ENCODE measurements at regions not wholly inside any gene's neighbourhood (a gene's known extent, or its start where the extent isn't known, plus 50 kb on each side); places are given as distances from the start of the nearest gene placed in this dataset.
"Not testable (repeated sequence)": the region's sequence is repeated elsewhere in the genome, so short reads cannot be mapped to it uniquely, and the experiment has no call there.

DNA sequence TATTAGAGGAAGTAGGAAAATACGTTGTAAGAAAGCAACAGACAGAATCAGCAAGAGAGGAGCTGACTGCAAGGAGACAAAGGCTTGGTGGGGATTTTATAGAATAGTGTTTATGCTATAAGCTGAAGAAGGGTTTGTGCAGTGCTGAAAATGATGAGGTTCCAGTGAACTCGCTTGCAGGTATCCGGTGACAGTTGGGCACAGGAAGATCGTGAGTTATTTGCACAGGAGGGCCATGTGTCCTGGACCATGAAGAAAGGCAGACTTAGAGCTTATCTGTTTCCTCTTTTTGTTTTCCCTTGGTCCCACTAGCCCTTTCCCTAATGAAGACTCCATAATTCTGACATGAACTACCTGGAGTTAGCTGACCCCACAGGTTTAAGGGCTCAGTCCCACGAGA, 61.4 kb downstream of the NXNL2 start:
- DNase-seq: no peak

DNA sequence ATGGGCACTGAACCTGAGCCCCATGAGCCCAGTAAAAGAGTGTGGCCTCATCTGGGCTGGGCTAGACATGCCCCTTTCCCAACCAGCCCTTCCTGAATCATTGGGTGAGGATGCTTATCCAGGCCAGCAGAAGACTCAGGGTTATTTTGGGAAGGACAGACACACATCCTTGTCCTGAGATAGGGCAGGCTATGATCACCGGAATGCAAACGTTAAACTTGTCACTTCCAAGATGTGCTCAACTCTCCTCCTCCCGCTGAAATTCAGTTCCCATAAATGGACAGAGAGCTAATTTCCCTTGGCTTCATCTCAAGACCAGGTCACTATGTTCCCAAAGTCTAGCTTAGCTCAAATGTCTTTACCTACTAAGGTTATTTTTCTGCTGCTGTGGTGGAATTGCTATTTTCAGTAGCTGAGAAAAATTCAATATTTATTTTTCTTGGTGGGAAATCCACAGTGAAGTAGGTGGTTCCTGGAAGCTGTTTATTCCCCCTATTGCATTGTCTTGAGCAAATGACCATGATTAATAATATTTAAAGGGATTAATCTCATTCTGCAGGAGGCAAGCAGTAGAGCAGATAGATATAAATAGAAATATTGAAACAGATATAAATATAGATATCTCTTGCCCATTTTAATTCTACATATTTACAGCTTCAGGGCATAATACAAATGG, 70.0 kb downstream of the NXNL2 start:
- no peak for DNase-seq

DNA sequence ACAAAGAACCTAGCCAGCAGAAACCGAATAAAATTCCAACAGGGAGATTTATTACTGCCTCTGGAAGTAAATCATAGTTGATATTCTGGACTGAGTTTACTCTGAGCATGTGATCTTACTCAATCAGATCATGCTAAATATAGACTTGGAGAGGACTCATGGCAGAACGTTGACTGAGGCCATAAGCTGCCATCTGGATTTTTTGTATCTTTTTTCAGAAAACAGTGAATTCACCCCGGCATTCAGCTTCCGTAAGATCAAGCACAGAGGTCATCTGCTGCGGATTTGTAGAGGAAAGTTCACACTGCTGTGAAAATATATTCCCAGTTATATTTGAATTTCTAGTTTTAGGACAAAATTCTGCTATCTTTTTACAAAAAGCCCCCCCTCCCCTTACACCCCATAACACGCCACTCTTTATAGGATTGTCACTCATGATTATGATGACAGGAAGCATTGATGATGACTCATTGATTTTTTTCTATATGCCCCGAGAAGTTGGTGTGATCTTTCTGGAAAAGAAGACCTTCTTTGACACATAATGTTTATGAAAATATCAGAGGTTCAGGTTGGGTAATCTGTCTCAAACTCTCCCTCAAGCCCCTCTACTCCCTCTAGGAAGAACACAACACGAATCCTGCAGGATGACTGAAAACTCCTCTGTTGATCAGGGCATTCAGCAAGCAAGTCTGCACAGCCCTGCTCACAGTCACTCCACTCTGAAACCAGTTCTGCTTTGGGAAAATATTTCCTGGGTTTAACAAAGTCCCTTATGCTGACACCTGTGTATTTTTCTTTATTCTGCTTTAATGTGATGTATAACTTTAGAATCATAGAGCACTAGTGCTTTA, 70.8 kb downstream of the NXNL2 start:
- no peak for DNase-seq

DNA sequence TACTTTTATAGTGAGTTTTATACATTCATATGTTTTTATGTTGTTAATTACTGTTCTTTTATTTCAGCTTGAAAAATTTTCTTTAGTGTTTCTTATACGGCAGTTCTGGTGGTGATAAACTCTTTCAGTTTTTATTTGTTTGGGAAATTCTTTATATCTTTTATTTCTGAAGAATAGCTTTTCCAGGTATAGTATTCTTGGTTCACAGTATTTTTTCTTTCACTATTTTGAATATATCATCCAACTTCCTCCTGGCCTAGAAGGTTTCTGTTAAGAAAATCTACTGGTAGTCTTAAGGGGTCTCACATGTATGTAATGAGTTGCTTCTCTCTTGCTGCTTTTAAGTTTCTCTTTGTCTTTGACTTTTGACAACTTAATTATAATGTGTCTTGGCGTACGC, 79.4 kb downstream of the NXNL2 start:
- DNase-seq: no peak

DNA sequence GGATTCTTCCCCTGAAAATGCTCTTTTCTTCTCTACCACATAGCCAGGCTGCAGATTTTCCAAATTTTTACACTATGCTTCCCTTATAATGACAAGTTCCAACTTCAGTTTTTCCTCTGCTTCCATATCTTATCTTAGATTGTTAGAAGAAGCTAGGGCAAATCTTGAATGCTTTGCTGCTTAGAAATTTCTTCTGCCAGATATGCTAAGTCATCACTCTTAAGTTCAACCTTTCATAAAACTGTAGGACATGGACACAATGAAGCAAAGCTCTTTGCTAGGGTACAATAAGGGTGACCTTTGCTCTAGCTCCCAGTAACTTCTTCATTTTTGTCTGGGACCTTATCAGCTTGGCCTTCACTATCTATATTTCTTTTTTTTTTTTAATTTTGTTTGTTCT, 88.7 kb downstream of the NXNL2 start:
- DNase-seq: no peak

DNA sequence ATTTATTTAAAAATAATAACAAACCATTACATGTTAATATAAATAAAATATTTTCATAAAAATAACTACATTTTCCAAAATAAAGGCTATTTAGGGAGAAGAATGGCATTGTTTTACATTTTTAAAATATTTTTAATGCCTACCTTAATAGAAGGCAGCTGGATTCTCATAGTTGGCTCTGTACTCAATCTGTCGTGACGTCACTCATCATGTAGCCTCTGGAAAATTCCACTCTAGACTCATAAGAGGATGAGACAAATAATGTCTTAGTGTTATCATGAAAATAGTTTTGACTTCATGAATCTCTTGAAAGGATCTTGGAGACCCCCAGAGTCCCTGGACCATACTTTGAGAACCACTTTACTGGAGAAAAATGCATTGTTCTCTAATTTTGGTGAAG, 93.1 kb downstream of the NXNL2 start:
- no peak for DNase-seq

DNA sequence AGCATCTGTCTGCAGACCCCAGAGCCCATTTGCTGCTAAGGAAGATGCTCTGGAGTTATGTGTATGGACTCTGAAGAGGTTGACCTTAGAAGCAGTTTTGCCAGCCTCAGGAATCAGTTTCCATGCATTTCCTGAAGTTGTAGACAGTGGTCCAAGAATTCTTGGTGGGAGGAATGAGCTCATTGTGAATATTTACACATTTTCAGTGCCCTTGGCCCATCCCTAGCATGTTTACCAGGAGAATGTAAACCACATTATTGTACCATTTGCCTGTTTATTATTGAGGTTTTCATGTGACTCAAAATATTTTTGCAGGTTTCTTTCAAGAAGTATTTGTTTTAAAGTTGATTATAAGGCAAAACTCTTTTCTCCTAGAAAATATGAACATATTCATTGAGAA, 93.8 kb downstream of the NXNL2 start:
- no peak for DNase-seq

DNA sequence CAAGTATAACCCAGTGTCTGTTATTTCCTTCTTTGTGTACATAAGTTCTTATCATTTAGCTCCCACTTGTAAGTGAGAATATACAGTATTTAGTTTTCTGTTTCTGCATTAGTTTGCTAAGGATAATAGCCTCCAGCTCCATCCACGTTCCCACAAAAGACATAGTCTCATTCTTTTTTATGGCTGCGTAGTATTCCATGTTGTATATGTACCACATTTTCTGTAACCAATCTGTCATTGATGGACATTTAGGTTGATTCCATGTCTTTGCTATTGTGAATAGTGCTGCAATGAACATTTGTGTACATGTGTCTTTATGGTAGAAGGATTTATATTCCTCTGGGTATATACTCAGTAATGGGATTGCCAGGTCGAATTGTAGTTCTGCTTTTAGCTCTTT, 95.6 kb downstream of the NXNL2 start:
- DNase-seq: not testable (repeated sequence)

DNA sequence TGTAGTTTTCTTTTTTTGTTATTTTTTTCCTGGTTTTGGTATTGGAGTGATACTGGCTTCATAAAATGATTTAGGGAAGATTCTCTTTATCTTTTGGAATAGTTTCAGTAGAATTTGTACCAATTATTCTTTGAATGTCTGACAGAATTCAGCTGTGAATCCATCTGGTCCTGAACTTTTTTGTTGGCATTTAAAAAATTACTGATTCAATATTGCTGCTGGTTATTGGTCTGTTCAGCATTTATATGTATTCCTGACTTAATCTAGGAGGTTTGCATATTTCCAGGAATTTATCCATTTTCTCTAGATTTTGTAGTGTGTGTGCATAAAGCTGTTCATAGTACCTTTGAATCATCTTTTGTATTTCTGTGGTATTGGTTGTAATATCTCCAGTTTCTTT, 100.2 kb downstream of the NXNL2 start:
- DNase-seq: no peak

DNA sequence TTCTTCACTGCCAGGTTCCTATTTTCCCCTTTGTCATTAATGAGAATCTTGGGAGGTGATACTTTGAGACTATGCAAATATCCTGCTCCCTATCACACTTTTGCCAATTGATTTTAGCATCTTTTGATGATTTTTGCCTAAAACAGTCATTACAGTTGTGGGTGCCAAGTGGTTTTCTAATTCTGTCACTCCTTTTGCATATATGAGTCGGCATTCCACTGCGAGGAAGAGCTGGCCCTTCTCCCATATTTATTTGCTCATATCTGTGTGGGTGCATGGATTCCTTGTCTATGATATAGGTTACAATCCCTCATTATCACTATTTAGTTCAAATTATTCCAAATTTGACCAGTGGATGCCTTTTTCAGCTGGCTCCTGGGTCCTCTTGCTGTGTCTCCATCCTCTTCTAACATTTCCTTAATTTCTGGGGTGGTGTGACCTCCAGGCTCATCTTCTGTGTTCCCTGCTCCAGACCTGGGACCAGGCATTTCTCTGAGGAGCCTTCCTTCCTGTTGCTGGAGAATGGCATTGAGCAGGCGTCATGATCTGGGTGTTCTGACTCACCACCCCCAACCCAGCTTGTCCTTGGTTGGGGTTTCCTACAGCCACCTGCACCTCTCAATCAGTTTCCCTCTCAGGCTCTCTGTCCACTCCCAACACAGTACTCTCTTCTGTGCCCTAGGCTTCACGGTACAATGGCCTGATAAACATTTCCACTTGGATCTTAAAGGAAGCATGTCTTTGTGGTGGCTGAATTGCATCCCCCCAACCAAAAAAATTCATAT, 106.7 kb downstream of the NXNL2 start:
- no peak for DNase-seq

DNA sequence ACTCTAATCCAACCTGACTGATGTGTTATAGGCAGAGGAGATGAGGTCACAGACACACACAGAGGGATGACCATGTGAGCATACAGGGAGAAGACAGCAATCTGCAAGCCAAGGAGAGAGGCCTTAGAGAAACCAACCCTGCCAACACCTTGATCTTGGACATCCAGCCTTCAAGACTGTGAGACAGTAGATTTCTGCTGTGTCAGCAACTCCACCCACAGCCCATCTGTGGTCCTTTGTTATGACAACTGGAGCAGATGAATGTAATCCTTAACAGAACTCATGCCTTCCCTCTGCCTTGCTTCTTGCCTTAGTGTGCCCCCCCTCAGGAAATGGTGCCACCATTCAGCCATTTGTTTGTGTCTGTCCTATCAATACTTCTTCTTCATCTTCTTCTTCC, 107.4 kb downstream of the NXNL2 start:
- DNase-seq: no peak

DNA sequence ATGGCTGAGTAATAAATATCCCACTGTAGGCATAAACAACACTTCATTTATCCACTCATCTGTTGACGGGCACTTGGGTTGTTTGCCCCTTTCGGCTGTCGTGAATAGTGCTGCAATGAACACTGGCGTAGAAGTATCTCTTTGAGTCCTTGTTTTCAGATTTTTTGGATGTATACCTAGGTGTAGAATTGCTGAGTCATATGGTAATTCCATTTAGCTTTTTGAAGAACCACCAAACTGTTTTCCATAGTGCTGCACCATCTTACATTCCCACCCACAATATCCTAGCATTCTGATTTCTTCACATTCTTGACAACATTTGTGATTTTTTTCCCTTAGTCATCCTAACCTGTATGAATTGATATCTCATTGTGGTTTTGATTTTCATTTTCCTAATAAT, 109.0 kb downstream of the NXNL2 start:
- DNase-seq: no peak

DNA sequence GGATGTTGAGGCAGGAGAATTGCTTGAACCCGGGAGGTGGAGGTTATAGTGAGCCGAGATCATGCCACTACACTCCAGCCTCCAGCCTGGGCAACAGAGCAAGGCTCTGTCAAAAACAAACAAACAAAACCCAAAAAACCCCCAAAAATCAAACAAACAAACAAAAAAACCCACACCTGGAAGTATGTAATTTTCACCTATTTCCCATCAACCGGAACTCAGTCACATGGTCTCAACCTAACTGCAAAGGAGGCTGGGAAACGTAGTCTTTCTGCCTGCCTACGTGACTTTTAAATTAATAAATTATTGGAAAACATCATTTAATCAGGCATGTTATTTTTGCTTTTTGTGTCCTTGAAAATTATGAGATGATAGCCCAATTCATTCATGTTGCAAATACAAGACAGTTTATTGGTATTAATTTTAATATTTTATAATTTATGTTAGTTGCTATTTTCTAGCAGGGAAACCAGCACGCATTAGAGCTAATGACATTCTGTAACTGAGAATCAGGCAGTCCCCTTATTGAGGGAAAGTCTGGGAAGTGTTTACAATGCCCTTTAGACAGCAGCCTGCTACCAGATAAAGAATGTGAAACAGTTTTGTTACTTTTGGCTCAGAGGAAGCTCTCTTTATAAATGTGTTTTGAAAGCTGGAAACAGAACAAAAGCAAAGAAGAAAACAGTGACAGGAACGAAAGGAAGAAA, 110.3 kb downstream of the NXNL2 start:
- DNase-seq: no peak

DNA sequence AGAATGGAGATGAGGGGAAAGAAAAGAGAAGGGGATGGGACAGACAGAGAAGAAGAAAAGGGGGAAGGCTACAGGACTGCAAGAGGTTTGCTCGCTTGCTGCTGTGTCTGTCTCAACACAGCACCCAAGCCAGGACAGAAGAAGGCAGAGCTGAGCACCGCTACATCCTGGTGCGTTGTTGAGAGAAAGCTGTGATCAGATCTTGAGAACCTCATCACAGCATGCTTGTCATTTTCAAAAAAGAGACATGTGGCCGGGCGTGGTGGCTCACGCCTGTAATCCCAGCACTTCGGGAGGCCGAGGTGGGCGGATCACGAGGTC, 110.9 kb downstream of the NXNL2 start:
- no peak for DNase-seq

DNA sequence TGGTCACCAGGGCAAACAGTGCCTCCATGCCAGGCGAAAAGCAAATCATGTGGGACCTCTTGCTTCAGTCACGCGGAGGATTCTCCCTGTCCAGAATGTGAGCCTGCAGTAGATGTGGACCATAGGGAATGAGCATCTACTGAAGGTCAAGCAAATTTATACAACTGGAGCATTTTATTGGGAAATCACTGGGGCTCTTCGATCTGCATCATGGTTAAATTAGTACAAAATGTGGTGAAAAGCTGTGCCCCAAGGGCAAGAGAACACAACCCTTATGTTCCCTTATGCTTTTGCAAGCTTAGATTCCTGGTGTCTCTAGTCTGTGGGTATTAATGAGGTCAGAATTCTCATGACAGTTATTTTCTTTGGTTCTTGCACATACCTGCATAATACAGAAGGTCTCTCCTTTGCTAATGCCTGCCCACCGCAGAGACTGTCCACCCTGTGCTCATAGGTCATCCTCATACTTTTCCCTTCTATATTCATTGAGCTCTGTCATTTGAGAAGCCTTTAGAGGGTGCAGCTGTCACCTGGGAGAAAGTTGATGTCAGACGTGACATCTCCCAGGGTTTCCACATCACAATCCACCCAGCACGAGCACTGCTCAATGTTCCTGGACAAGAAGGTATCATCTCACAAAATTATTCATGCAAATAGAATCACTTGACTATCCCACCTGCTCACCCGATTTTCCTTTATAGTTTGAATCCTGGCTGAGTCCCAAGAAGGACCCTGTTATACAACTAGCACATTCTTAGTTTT, 111.7 kb downstream of the NXNL2 start:
- DNase-seq: no peak

DNA sequence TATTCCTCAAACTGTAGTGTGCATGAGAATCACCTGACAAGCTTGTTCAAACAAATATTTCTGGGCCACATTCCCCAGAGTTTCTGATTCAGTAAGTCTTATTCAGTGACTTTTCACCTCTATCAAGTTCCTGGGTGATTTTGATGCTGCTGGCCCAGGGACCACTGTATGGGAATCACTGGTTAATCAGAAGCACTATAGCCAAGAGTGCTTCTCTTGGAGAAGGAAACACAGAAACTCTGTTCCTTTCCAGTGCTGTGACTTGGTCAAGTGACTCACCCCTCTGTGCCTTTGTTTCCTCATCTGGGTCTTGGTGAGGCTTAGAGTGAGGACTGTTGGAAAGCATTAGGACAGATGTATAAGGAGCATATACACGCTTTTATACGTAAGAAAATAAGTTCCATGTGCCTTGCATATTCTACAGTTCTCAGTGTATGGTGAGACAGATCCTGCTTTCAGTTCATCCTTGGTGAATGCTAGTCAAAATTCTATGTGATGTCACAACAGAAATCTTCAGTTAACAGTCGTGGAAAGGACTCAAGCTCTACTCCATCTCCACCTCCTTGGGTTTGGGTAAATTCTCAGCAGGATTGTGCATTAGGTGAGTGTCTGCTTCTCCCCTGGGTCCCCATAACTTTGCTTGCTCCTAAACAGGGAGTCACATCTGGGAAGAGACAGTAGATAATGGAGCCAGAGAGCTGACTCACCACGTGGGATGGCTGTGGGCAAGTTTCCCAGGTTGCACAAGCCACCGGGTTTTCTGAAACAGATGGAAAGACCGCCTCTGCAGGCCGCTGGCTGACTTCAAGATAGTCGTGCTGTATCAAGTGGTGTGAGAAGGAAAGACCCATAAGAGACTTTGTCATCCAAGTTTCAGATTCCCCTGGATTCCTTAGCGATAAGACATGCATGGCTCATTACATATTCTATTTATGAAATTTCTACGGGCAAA, 117.0 kb downstream of the NXNL2 start:
- peak in 16 of 56 donors; percentile 1 to 48 (median 13) for DNase-seq

DNA sequence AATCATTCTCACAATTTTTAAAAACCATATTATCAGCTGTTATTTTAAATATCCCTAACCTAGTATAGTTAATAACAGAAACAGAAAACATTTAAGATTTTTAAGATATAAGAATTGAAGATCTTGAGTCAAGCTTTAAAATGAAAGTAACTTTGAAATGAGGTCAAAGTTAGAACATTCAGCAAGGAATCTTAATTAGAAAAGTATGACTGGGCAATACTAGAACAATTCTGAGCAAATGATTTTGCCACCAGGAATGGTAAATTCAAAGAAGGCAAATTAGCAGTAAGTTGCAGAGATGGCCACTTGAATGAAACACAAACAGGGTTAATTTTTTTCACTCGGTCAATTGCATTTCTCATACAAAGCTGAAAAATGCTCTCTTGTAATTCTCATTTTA, 117.9 kb downstream of the NXNL2 start:
- no peak for DNase-seq

DNA sequence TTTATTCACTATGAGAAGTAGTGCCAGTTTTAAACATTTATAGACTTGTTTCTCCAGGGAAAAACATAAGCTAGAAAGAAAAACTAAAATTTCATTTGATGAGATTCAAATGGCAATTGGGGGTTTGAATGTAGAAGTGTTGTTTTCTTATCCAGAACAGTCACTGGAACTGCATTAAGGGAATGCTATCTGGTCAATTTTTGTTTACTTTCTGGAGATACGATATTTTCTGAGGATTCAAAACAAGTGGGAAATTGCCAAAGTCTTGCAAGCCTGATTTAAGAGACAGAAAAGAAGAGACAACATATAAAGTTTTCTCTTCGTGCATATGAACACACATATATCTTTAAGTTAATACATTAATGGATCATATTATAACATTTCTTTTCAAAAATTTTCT, 118.4 kb downstream of the NXNL2 start:
- no peak for DNase-seq

DNA sequence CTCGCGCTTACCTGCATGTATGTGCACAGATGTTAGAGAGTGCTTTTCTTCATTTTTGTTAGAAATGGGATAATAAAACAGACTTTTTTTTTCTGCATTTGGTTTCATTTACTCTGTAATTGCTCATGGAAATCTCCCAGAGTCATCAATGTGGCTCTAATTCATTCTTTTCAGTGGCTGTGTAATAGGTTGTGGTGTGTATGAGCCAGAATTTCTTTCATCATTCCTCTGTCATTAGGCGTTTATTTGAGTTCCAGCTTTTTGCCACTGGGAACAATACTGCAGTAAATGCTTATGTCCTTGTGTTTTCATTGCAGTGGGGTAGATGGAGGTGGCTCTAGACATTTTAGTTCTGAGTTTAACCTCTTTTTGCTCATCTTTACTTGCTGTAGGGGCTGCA, 118.9 kb downstream of the NXNL2 start:
- DNase-seq: no peak

DNA sequence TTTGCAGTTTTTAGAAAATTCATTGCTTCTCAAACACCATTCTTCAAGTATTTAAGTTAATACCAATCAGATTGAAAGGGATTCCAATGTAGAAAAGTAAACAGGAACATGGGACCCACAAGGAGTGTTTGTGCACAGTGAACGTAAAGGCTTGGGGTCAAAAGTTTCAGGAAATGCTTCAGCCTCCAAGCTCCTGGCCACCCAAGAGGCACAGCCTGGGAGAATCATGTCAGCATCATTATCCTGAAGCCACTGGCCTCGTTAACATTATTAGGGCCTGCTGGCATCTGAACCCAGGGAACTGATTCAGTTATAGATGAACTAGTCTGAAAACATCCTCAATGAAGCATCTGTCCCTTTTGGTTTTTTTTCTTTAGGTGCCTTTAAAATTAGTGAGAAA, 122.9 kb downstream of the NXNL2 start:
- DNase-seq: no peak
